ENCODE measurements at regions not wholly inside any gene's neighbourhood (a gene's known extent, or its start where the extent isn't known, plus 50 kb on each side); places are given as distances from the start of the nearest gene placed in this dataset.

GRCh38 chr3:21826416-21826815 is 75.4 kb upstream of the ZNF385D start:
- no peak for TF ChIP-seq POLR2A (IDR thresholded peaks at IDR 0.05; ENCODE audit: low read length)
- no peak for TF ChIP-seq GATA1 (IDR thresholded peaks at IDR 0.05; ENCODE audit: low read depth, low read length)

All from erythroblast (primary cell).